Calu3 (cell line): ENCODE measurements at regions not wholly inside any gene's neighbourhood (a gene's known extent, or its start where the extent isn't known, plus 50 kb on each side); places are given as distances from the start of the nearest gene placed in this dataset.

Source experiments
- BruUV-seq: library from RNA; stranded (reverse); fragments of 400-500 nt; replicated peaks from 2 replicates; lab custom pipeline; 2021; lab: Mats Ljungman, UMichigan
- CTCF ChIA-PET: fragments of 300-600 bp; sonication (Branson Sonifier 250); formaldehyde crosslinking; loops from one replicate; lab custom pipeline; 2022; ENCODE audit warnings: antibody characterized with exemption; lab: Charles Lee
- DNase-seq: peaks from one replicate; pipeline ENCODE4 v3.0.0; 2022
- H3K27ac Mint-ChIP-seq: one replicate; pipeline ENCODE4 v1.8.0; 2022; ENCODE audit warnings: mixed read lengths; ENCODE audit not compliant: unreplicated experiment
- H3K27me3 Mint-ChIP-seq: one replicate; pipeline ENCODE4 v1.8.0; 2022; ENCODE audit warnings: mixed read lengths; ENCODE audit not compliant: unreplicated experiment
- H3K36me3 Mint-ChIP-seq: one replicate; pipeline ENCODE4 v1.8.0; 2022; ENCODE audit warnings: mild to moderate bottlenecking, moderate library complexity, mixed read lengths; ENCODE audit not compliant: insufficient read depth, unreplicated experiment
- H3K4me1 Mint-ChIP-seq: one replicate; pipeline ENCODE4 v1.8.0; 2022; ENCODE audit warnings: mild to moderate bottlenecking, low read depth, mixed read lengths; ENCODE audit not compliant: unreplicated experiment
- H3K4me3 Mint-ChIP-seq: one replicate; pipeline ENCODE4 v1.8.0; 2022; ENCODE audit warnings: mild to moderate bottlenecking, low read depth, moderate library complexity, mixed read lengths; ENCODE audit not compliant: unreplicated experiment
- H3K9me3 Mint-ChIP-seq: one replicate; pipeline ENCODE4 v1.8.0; 2022; ENCODE audit warnings: low read depth, mixed read lengths; ENCODE audit not compliant: unreplicated experiment
- intact Hi-C: fragments of 100-400 bp; cut with micrococcal nuclease; formaldehyde crosslinking; loops from one replicate; pipeline ENCODE4 v1.10.0; 2022; ENCODE audit not compliant: unreplicated experiment
- TF ChIP-seq, protein P1 (sequence below): fragments of 200-600 bp; IDR thresholded peaks from one replicate; pipeline ENCODE4 v1.8.0; 2022; ENCODE audit warnings: antibody characterized with exemption; ENCODE audit not compliant: unreplicated experiment

DNA sequence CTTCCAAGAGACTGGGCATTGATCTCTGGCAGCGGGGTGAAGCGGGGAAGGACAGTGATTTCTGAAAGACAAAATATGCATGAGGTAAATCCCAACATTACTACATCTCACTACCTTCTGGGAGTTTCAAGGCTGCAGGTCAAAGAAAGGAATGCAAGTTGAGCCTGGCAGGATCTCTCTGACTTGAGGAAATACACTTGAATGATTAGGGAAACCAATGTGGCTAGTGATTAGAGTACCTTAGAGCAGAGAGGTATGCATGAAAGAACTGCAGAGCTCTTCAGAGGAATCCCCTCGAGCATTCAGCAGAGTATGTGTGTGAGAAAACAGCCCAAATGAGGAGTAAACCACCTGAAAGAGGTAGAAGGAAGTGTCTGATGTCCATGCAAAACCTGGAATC, 2874.1 kb upstream of the PCDH20 start:
- H3K4me1 Mint-ChIP-seq, result no peaks in the 10 kb centered on the region
- intact Hi-C loops, result no loop called here

DNA sequence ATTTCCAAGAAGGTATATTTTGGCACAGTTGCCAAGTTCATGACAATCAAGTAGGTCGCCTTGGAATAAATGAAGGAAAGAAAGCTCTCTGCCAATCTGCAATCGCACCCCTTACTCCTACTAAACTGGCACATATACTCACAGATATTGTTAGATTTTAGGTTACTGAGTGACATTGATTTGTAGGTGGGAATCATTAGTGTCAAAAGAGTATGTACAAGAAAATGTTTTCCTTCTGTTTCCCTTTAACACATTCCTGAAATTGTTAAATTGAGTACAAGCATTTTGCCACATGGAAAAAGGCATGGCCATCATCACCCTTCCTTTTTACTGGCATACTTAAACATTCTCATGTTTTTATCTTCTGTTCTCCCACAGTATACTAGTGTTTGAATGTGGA, 2868.3 kb upstream of the PCDH20 start:
- Mint-ChIP-seq H3K4me3 (no peak overlapping the region), H3K4me1 (no peaks in the 10 kb centered on the region), H3K36me3 (no peaks in the 10 kb centered on the region), H3K27ac (no peak overlapping the region), H3K27me3 (no peaks in the 10 kb centered on the region), H3K9me3 (peaks cover 10% of the 10 kb centered on the region)
- no peak for DNase-seq
- intact Hi-C loops, result no loop called here
- TF ChIP-seq, protein P1, sequence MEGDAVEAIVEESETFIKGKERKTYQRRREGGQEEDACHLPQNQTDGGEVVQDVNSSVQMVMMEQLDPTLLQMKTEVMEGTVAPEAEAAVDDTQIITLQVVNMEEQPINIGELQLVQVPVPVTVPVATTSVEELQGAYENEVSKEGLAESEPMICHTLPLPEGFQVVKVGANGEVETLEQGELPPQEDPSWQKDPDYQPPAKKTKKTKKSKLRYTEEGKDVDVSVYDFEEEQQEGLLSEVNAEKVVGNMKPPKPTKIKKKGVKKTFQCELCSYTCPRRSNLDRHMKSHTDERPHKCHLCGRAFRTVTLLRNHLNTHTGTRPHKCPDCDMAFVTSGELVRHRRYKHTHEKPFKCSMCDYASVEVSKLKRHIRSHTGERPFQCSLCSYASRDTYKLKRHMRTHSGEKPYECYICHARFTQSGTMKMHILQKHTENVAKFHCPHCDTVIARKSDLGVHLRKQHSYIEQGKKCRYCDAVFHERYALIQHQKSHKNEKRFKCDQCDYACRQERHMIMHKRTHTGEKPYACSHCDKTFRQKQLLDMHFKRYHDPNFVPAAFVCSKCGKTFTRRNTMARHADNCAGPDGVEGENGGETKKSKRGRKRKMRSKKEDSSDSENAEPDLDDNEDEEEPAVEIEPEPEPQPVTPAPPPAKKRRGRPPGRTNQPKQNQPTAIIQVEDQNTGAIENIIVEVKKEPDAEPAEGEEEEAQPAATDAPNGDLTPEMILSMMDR, result no peak
- BruUV-seq, result no TSS peak
- CTCF ChIA-PET, result no interaction called here

More for the DNA sequence above, 2874.1 kb upstream of the PCDH20 start:
- BruUV-seq, result no TSS peak
- H3K27me3 Mint-ChIP-seq, result no peaks in the 10 kb centered on the region
- no peak for DNase-seq
- no peak overlapping the region for H3K4me3 Mint-ChIP-seq
- CTCF ChIA-PET, result no interaction called here
- TF ChIP-seq, protein P1, result no peak
- H3K9me3 Mint-ChIP-seq, result peaks cover 12% of the 10 kb centered on the region
- no peaks in the 10 kb centered on the region for H3K36me3 Mint-ChIP-seq
- no peak overlapping the region for H3K27ac Mint-ChIP-seq

- Mint-ChIP-seq H3K4me1 (no peaks in the 10 kb centered on the region), H3K36me3 (no peaks in the 10 kb centered on the region), H3K4me3 (no peak overlapping the region), H3K27ac (no peak overlapping the region), H3K9me3 (peaks cover 4% of the 10 kb centered on the region), H3K27me3 (no peaks in the 10 kb centered on the region)
- CTCF ChIA-PET, result no interaction called here
- TF ChIP-seq, protein P1, result no peak
- intact Hi-C loops, result no loop called here
- no TSS peak for BruUV-seq
- no peak for DNase-seq
These were observed 2862.8 kb upstream of the PCDH20 start for GRCh38 chr13:64278493-64278892.

DNA sequence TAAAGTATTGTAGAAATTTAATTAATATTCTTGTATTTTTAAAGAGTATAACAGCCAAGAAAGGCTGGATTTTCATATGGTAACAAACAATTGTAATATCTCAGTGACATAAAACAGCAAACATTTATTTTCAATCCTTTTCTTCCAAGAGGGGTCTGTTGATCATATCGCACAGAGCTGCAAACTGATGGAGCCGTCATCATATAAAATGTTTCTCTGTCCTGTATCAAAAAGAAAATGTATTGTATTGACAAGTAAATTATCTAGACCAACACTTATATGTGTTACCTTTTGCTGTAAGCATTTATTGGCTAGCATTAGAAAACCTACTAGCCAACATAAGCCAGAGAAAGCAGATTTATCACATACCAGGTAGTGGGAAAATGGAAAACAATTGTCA, 2861.4 kb upstream of the PCDH20 start:
- H3K4me3 Mint-ChIP-seq, result no peak overlapping the region
- H3K27ac Mint-ChIP-seq, result no peak overlapping the region
- CTCF ChIA-PET, result no interaction called here
- DNase-seq, result no peak
- H3K27me3 Mint-ChIP-seq, result no peaks in the 10 kb centered on the region
- H3K4me1 Mint-ChIP-seq, result no peaks in the 10 kb centered on the region
- H3K9me3 Mint-ChIP-seq, result peaks cover 4% of the 10 kb centered on the region
- intact Hi-C loops, result no loop called here
- no TSS peak for BruUV-seq
- TF ChIP-seq, protein P1, result no peak
- no peaks in the 10 kb centered on the region for H3K36me3 Mint-ChIP-seq
